ENCODE measurements at regions not wholly inside any gene's neighbourhood (a gene's known extent, or its start where the extent isn't known, plus 50 kb on each side); places are given as distances from the start of the nearest gene placed in this dataset.

DNA sequence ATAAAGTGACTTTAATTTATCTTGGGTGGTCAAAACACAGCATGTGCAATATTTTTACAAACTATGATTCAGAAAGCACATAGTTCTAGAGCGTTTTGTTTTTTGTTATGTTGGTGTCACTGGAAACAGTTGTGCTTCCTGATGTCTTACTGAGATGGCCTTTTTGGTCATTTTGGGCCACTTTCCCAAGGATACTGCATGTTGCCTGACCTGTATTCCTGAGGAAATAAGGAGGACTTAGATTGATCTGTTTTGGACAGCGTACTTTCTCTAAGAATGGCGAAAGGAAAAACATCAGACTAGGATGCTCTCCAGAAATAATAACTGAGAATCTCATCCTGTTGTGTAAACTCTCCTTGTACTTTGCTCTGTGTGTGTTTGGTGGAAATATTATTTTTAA, 451.2 kb downstream of the USP25 start:
- DNase-seq (ENCODE audit: low spot score) = no peak

DNA sequence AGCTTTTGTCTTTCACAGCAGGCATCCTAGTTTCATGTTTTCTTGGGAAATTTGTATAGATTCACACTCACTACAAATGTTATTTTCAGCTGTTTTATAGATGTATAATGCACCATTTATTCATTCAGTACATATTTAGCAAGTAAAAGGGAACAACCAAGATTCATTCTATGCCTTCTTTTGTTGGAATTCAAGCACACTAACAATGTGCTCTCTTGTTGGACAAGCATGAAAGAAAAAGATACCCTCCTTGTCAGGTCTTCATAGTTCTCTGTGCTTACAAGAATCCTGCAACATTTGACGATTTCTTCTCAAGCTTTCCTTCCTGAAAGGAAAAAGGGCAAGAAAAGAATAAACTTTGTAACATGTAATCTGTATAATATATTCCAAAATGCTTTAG, 456.0 kb downstream of the USP25 start:
- DNase-seq (ENCODE audit: low spot score) = no peak

DNA sequence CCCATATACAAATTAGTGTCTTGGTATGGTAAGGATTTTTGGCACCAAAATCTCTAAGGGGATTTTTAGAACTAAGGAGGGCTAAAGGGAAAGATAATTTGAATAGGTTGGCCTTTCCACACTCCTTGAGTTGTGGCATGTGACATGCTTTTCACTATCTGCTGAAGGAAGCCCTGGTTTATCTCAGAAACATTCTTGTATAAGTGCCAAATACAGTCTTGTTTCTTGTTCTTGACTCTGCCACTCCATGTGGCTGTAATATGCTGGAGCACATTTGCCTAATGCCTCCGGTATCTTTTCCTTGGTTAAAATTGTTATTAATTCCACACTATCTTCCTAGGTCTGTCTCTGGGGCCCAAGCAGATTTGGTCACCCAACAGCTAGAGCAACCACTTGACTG, 457.0 kb downstream of the USP25 start:
- no peak for DNase-seq (ENCODE audit: low spot score)

DNA sequence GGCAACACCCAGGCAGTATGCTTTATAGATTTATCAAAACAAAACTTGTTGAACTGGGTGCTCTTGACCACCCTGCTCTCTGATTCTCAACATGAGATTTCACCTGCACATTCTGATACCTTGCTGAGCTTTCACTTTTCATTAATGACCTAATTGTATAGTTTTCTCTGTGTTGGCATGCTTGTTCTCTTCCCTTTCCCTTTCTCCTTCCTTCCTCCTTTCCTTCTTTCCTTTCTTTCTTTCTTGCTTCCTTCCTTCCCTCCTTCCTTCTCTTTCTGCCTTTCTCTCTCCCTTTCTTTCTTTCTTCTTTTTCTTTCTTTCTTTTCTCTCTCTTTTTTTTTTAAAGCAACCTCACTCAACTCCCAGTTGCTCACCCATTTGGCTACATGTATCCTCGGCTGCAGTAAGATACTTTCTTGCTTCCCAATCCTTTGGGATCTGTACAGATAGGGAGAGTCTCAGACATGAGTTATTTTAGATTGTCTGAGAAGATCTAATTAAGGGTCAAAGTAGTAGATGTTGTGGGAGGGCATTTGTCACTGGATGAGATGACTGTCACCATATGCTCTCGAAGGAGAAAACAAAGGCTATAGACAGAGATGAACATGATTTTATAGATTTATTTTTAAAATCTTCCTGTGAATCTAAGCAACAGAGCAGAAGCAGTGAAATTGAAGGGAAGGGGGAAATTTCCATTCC, 458.0 kb downstream of the USP25 start:
- DNase-seq (ENCODE audit: low spot score) = no peak

DNA sequence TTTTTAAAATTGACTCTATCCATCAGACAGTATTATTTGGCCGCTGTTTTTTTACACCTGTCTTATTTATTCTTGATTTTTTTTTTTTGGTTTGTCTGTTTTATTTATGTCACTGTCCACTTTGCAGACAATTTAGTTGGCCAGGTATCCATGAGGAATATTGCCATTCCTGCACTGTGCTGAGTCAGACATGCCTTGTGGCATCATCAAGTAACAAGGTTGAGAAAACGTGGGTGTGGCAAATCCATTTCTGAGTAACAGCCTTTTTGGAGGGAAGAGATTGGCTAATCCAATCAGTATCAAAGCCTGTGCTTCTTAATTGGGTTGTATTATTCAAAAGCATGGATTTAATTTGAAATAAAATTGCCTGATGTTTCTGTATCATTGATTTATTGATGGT, 463.1 kb downstream of the USP25 start:
- DNase-seq (ENCODE audit: low spot score) = no peak

DNA sequence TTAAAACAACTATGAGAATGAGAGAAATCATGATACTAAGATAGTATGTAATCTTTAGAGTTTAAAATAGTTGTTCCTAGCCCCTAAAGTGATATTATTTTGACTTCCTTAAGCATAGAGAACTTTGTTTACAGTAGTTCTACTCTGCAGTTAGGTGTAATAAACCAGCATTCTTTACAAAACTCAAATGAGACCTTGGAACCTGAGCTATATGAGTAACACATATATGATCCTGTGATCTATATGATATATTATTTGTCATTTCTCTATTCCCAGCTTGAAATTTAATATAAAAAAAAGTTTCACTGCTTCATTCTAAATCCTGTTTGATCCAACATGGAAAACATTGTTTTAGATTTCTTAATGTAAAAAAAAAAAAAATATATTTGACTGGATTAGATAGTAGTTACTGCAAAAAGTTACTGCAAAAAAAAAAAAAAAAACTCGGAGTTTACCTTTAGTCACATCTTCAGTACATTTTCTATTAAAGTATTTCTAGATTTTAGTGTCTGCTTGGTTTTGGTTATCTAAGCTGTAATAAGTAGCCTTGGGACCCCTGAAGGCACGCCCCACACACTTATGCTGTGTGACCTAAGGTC, 463.8 kb downstream of the USP25 start:
- no peak for DNase-seq (ENCODE audit: low spot score)

DNA sequence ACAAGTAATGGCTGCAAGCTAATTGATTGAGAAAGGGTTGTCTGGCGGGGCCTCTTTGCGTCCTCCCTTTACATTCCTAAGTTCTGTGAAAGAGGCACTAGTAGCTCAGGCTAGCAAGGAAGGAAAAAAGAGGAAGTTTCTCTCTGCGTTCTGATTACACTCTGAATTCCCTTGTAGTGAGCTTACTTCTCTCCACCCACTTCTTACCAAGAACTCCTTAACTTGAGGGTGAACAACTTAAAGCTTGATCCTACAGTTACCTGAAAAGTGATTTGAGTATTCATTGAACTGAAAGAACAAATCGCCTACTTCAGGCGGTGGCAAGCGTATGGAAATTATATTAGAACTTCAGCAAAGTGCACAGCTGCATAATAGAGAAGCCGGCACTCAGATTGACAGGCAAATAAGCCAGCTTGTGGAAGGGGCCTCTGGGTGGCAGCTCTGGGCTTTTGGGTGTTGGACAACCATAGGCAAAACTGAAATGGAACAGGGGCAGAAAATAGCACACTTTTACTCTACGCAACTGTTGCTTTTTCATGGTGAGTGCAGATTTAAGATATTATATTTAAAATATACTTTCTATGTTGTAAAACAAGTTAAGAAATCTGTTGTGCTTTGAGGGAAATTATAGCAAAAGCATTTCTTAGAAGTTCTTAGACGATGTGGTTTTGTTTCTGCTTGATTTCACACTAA, 464.5 kb downstream of the USP25 start:
- DNase-seq (ENCODE audit: low spot score) = peak; percentile 12

DNA sequence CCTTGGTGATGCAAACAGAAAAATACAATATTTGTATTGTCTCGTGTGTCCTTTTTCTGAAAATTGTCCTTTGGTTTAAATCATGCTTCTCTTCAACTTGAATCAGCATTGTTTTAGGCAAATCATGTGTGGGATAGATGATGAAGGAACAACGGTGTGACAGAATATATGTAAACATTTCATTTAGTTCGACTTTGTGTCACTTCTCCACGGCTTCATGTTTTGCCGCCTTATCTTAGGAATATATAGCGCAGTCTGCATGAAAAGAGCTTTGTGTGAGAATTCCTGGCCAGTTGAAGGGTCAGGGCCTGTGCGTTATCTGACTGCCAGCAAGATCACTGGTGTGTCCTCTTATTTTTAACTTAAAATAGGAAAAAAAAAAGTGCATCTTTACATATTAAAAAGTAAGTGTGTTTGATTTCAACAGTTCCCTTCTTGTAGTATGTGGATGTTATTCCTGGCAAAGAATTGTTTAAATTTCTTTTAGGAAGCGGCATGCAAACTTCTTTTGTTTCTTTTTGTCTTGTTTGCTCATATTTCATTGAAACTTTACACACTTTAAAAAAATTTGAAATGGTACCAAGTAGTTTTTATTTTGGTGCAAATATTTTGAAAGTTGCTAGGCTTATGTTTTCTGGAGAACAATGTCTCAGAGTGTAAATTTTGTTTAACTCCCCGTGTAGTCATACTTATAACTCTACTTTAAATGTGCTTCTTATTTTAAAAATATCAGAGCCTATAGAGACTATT, 465.2 kb downstream of the USP25 start:
- no peak for DNase-seq (ENCODE audit: low spot score)

DNA sequence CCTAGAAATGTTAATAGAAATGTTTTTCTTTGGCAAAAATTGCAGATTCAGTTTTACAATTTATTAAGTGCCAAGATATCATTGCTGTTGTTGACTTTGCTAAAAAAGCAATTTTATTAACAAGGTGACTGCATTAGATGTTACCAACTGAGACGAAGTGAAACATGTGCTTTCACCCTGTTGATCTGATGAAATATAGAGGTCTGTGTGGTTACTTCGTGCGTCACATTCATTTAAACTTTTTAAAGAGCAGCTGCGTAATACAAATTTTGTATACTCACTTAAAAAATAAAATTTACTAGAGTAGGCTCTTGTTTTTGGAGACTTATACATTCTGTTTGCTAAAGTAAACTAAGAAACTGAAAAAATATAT, 465.7 kb downstream of the USP25 start:
- no peak for DNase-seq (ENCODE audit: low spot score)

DNA sequence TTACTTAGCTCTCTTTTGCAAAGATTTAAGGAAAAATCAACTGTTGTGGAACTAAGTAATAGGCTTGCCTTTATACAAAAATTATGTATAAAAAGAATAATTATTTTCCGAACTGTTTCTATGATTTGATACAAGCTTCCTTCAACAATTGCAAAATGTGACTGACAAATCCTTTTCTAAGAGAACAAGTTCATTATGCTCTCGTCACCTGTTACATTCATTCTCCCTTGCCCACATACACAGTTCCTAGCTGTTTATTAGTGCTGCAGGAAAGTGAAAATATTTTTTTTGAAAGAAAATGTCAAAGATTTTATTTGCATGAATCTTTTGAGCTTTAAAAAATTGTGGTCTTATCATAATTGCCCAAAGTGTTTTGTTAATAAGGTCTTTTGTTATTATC, 466.2 kb downstream of the USP25 start:
- DNase-seq (ENCODE audit: low spot score) = no peak

DNA sequence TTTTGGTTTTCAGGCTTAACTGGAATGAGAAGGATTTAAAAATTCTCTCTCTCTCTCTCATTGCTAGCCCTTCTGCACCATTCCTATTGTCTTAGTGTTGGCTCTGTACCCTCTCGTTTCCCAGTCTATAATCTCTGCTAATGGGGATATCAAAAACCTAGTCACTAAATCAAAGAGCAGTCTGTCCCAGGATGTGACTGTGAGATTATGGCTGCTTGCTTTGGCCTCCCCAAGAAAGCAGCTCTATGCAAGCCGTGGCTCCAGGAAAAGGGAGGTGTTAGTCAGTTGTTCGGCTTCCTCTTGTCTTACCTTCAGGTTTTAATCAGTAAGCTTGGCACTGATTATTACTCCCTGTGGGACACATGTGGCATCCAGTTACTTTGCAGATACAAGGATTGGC, 468.8 kb downstream of the USP25 start:
- no peak for DNase-seq (ENCODE audit: low spot score)

DNA sequence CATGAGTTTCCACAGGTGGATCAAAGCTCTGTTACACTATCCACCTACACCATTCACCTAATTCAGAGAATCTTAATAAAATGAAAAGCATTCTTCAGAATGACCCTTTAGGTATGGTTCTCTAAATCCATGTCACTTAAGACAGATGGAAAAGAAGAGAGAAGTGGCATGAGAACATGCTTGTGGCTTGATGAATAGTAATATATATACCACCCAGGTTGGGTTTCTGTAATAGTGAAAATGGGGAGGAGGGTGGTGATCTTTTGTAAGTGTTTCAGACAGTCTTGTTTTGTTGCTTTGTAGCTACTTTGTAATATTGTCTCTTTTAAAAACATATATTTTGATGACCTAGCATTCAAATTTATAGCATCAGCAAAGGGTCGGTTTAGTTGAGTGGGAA, 469.8 kb downstream of the USP25 start:
- no peak for DNase-seq (ENCODE audit: low spot score)

DNA sequence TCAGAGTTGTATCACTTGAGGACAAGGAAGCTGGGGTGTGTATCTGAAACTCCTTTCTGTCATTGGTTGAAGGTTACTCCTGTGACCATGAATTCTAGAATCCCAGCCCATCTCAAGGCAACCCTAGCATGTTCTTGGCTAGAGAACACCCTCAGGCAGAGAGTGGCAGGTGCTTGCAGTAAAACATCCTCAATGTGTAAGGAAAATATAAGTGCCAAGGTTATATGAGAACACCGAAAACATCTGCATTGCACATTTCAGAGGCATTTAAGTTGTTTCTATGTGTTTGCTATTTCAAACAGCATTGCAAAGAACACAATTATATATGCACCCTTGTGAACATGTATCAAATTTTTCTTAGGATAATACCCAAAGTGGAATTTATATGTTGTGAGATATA, 471.9 kb downstream of the USP25 start:
- DNase-seq (ENCODE audit: low spot score) = no peak

DNA sequence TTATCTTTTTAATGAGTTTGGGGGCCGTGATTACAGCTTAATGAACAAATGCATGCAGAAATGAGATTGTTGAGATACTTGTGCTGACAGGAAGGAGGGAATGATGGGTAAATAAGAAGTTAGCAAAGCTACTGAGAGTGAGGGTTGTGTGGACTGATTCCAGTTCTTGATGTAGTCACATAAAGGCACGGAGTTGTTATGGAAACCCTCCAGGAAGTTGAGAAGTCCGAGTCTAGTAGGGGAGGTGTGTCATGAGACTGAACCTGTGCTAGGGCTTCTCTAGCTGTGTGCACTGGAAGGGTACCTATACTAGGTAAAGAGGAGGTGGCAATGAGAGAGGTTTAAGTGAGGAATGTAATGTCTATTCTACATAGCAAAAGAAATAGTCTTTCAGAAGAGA, 475.7 kb downstream of the USP25 start:
- DNase-seq (ENCODE audit: low spot score) = no peak

DNA sequence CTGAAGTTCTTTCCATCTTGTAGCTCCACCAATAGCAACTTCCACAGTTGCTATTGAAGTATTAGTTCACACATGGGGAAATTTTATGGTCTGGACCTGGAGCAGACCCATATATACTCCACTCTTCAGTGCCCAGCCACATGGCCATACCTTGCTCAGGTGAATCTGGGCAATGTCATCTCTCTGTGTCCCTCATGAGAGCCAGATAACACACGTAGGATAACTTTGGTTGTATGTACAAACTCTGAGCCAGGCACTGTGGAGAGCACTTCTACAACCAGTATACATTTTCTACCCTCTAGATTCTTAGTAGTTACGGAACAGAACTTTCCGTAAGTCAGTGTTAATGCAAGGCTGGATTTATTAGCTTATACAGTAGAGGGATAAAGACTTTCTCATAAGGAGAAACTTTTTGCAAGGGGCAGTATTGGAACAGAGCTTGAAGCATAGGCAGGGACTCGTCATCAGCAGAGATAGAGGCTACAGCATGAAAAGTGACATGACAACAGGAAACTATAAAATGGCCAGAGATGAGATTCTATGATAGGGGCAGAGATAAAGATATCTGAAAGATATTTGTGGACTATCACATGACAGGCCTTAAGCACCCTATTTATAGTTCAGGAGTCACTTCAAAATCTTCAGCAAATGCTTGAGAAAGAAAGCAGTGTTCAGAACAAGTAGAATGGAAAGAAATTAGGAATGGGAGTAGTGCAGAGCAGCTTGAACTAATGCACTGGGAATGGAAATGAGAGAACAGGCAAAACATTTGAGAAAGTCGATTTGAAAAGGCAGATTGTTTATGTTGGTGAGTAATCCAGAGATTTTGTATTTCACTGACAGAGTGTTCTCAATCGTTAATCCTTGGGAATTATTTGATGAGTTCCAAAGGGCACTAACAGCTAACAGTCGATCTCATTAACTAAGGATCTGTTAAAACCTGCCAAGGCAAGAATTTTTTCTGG, 481.8 kb downstream of the USP25 start:
- DNase-seq (ENCODE audit: low spot score) = no peak

DNA sequence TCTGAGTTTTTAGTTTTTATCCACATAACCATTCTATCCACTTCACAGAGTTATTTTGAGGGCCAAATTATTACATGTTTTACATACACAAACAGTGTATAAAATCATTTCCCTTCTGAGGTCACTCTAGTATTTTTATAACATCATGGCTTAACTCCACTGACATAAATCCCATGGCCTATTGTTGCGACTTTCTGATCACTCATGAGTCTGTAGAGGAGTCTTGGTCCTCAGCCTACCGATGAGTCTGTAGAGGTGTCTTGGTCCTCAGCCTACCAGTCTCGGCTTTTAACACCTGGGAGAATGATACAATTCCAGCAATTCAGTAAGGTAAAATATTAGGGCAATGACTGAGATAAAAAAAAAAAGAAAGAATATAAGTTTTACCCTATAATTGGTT, 483.7 kb downstream of the USP25 start:
- DNase-seq (ENCODE audit: low spot score) = no peak

DNA sequence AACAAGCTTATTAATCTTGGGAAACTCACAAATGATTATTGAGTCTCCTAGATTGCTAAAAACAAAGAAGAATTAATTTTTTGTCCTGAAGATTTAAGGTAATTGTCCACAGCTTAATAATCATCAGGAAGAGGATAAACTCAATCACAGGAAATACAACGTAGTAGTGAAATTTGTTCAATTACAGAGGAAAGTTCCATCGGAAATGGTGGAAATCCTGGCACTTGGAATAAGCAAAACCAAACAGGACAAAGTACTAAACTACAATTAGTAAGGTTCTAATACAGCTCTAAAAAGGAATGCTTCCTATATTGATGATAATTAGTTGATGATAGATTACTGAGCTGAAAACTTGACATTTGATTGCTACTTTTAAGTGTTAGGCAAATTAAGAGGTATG, 485.4 kb downstream of the USP25 start:
- DNase-seq (ENCODE audit: low spot score) = no peak

DNA sequence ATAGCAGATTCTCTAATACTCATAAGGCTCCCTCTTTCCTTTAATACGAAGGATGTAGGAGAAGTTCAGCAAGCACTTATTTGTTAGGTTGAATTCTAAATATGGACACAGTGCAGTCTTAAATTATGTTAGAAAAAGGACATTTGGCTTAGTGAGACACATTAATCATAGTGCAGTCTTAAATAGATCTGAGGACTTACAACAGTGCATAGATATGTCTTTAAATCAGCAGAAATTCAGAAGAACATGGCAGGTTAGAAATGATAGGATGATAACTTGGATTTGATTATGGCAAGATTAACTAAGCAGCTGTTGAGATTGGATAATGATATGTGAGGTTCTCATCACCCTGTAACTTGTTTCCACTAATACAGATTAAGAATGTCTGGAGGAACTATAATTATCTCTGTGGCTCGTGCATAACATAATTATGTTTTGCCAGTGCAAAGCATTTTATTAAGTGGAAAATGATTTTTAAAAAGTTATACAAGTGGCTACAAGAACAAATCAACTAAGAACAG, 485.9 kb downstream of the USP25 start:
- DNase-seq (ENCODE audit: low spot score) = no peak

DNA sequence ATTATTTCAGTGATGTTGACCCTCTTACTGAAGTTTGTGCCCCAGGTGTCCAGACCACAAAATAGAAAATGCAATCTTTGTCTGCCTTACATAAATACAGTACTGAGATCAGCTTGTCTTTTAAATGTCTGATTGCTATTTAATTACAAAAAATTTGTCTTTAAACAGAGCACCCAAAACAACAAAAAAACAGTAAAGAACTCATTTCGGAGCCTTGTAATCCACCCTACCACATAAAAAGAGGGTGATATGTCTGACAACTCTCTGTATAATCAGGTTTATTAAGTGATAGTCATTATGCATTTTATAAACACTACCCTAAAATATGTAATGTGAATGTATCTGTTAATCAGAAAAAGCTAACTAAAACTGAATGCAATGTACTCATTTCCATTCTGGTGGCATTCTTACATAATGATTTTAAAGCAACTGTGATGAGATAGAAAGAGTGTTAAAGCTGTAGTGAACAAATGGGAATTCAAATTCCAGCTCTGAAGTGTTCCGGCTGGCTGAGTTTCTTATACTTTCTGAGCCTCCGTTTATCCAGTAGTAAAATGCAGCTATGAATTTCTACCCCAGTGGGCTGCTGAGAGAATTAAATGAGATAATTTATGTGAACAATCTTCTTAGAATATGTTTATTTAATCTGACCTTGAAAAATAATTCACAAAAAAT, 486.6 kb downstream of the USP25 start:
- DNase-seq (ENCODE audit: low spot score) = no peak

DNA sequence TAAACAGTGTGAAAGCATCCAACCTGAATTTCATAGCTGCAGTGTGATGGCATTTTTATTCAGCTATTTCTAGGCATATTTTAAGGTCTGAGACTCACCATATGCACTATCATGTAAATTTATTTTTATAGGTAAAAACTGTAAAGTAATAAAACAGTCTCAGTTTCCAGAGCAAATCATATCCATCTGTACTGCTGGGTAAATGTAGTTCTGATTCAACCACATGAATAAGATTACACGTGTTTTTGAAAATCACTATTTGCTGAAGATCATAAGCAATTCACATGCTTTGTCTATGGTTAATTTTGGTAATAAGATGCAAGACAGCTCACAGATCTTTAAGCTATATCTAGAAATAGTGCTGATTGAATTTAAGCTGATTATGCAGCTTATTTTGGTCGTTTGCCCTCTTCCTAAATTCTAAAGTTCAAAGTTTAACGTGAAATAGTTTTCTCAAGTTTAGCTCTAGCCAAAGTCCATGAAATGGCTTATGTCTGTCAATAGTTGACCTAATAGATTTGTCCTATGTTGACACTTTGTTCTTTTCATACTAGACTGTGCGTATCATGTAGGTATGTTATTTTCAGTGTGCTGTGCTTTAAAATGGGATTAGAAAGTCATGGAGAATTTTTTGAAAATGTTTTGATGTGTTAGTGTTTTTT, 489.0 kb downstream of the USP25 start:
- DNase-seq (ENCODE audit: low spot score) = no peak

All from AG08396 (cell line).